GM12892 (cell line): ENCODE measurements at regions not wholly inside any gene's neighbourhood (a gene's known extent, or its start where the extent isn't known, plus 50 kb on each side); places are given as distances from the start of the nearest gene placed in this dataset.

ENCODE experiments used
- POLR2A ChIP-seq: IDR thresholded peaks from 2 replicates; pipeline ENCODE4 v1.6.1; 2011; ENCODE audit warnings: low read depth, low read length, control low read depth
- POLR2AphosphoS5 ChIP-seq: IDR thresholded peaks from 2 replicates; pipeline ENCODE4 v1.6.1; 2011; ENCODE audit warnings: low read depth, low read length, control low read depth

GRCh38 chr2:236343400-236344161 is 79.4 kb upstream of the ASB18 start:
- TF ChIP-seq POLR2A (no peak), POLR2AphosphoS5 (no peak)
